HG02588 (cell line): ENCODE measurements at regions not wholly inside any gene's neighbourhood (a gene's known extent, or its start where the extent isn't known, plus 50 kb on each side); places are given as distances from the start of the nearest gene placed in this dataset.

Experiments used
- ATAC-seq: cut with Tn5 transposase; IDR thresholded peaks from one replicate; pipeline ENCODE4 v1.9.1; 2021; ENCODE audit warnings: mild to moderate bottlenecking, moderate library complexity; ENCODE audit not compliant: unreplicated experiment

DNA sequence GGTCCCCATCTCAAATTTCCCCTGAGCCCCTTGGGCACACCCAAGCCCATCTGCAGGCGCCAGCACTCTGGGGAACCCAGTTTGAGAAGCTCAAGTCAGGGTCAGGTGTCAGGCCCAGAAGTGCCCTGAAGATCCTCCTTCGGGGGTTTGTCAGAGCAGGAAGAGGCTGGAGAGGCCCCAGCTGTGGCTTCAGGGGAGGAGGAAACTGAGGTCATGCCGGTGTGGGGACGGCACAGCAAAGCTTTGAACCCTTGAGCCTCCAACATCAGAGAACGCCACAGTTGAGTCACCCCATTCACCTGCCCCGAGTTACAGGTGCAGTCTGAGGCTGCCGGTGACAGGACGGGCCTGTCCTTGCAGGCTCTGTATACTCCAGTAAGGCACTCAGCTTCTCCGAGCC is 140.2 kb upstream of the CIBAR2 start:
- ATAC-seq, result no peak

GRCh38 chr16:85253084-85253941 is 141.0 kb upstream of the CIBAR2 start:
- ATAC-seq, result no peak

DNA sequence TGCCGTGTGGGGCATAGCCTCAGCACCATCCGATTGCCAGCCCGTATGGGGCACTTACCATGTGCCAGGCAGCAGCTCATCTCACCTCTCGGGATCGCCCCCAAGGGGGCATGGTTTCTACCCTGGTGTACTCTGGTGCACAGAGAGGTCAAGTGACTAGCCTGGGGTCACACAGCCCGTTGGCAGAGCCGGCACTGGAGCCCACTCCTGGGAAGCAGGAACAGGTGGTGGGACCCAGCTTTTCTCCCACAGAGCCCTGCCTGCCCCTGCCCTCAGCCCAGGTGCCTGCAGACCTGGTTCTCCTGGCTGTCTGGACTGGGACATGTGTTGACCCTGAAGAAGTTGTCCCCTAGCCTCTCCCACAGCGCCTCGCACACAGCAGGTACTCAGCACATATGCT is 141.8 kb upstream of the CIBAR2 start:
- ATAC-seq, result no peak

DNA sequence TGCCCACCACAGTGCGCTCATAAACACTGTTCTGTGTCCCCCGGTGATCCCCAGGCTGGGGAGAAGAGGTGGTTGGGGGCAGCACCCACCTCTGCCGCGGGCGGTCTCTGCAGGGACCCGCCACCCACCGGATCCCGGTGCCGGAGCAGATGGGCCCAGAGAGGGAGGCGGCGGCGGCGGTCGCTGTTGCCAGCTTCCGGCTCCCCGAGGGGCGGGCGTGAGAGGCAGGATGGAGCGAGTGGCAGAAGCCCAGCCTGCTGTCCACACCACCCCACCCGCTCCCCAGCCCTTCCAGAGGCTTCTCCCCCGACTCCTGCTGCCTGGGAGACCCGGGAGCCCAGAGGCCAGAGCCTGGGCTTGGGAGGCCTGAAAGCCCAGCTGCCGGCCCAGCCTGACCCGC is 142.6 kb upstream of the CIBAR2 start:
- ATAC-seq, result no peak

- no peak for ATAC-seq
Measured at GRCh38 chr16:85255777-85256176, 143.5 kb upstream of the CIBAR2 start.

GRCh38 chr16:85256190-85256739 is 144.0 kb upstream of the CIBAR2 start:
- ATAC-seq, result no peak

DNA sequence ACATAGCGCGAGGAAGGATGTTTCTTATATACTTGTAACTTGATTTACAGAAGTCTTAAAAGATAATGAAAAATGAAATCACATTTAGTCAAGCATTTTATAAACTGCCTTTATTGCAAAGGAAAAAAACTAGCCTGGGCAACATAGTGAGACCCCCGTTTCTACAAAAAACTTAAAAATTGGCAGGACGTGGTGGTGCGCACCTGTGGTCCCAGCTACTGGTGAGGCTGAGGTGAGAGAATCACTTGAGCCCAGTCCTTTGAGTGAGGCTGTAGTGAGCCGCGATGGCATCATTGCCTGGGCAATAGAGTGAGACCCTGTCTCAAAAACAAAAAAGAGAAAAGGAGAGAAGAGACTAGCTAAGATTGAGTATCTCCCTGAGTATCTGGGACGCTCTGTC is 145.2 kb upstream of the CIBAR2 start:
- ATAC-seq, result no peak

GRCh38 chr16:85258166-85258565 is 145.9 kb upstream of the CIBAR2 start:
- ATAC-seq, result no peak

GRCh38 chr16:85258629-85259028 is 146.4 kb upstream of the CIBAR2 start:
- no peak for ATAC-seq

GRCh38 chr16:85259115-85259831 is 147.0 kb upstream of the CIBAR2 start:
- no peak for ATAC-seq

GRCh38 chr16:85259832-85260167 is 147.5 kb upstream of the CIBAR2 start:
- no peak for ATAC-seq

GRCh38 chr16:85261204-85261603 is 148.9 kb upstream of the CIBAR2 start:
- no peak for ATAC-seq

GRCh38 chr16:85261657-85262557 is 149.6 kb upstream of the CIBAR2 start:
- no peak for ATAC-seq

- no peak for ATAC-seq
Measured at GRCh38 chr16:85262558-85263238, 150.4 kb upstream of the CIBAR2 start.

DNA sequence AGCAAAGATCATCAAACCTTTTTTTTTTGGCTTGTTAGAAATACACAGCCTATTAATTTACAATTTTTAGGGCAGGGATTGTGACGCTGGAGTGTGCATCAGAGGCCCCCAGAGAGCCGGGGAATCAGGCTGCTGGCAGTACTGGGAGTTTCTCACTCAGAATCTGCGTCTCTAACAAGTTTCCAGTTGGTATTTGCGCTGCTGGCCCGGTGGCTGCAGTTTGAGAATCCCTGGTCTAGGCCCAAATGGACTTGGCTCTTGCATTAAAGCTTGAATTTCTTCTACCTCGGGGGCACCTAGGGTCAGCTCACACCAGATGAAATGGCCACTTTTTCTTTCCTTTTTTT is 150.9 kb upstream of the CIBAR2 start:
- no peak for ATAC-seq

- ATAC-seq, result no peak
Measured at GRCh38 chr16:85264752-85265151, 152.5 kb upstream of the CIBAR2 start.

DNA sequence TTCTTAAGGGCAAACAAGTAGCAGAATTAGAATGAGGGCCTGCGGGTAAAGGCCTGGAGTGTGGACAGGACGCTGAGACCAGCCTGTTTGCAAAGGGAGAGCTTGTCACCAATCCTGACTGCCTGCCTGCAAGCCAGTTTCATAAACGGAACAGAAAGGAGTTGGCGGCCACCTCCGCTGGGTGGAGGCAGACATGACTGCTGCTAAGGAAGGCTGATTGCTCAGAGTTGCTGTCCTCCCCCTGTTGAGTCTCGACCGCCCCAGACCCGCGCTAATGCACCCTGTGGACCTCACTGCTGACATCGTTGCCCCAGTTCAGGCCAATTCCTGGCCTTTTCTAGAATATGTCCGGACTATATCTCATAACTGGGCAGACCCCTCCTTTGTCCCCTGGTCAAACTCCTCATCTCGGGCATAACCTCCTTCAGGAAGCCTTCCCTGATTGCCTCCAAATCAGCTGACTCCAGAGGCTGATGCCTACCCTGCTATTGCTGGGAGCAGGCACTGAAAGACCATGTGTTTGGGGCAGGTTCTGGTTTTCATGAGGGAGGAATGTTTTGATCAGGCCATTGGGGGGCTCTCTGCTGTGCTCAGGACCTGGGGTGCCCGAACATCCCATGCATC is 153.0 kb upstream of the CIBAR2 start:
- no peak for ATAC-seq

DNA sequence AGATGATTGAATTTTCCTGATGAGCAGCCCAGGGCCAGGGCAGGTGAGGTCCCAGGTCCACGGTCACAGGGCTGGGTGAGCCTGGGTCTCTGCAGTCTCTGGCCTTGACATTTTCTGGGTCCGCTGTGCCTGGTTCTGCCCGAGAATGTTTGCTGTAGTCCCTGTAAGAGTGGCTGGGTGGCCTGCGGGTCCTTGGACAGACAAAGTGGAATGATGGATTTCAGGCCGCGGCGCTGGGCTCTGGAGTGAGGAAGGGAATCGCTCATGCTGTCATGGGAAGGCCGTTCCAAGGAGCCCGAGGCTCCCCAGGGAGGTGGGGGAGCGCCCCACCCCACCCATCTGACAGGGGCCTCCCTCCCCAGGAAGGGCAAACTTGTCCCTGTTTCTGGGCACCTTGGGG is 153.5 kb upstream of the CIBAR2 start:
- ATAC-seq, result no peak

GRCh38 chr16:85266857-85267256 is 154.6 kb upstream of the CIBAR2 start:
- ATAC-seq, result no peak

GRCh38 chr16:85267414-85267945 is 155.2 kb upstream of the CIBAR2 start:
- no peak for ATAC-seq
